IPS-11a (cell line): ENCODE measurements at regions not wholly inside any gene's neighbourhood (a gene's known extent, or its start where the extent isn't known, plus 50 kb on each side); places are given as distances from the start of the nearest gene placed in this dataset.
"Not testable (repeated sequence)": the region's sequence is repeated elsewhere in the genome, so short reads cannot be mapped to it uniquely, and the experiment has no call there.

Source experiments
- H3K4me3 ChIP-seq: one replicate; pipeline ENCODE4 v1.5.1; 2013; ENCODE audit warnings: low read depth, low read length, control low read depth

DNA sequence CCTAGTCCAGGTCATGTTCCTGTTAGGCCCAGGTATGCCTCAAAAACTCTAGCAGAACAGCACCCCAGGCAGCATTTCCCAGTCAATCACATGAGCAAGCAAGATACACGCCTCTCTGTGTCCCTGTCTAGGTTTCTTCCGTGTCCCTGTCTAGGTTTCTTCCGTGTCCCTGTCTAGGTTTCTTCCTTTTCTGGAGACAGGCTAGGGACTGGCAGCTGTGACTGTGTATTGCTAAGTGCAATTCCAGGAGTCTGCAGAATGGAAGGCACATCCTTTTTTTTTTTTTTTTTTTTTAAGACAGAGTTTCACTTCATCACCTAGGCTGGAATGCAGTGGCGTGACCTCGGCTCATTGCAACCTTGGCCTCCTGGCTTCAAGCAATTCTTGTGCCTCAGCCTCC lies 77.6 kb downstream of the SETD4 start:
- H3K4me3 ChIP-seq, result no peak overlapping the region

- H3K4me3 ChIP-seq, result no peak overlapping the region
Measured at GRCh38 chr21:35981514-35982070, 78.7 kb downstream of the SETD4 start.

GRCh38 chr21:35980821-35981220 lies 79.5 kb downstream of the SETD4 start:
- no peak overlapping the region for H3K4me3 ChIP-seq

GRCh38 chr21:35977860-35978259 lies 82.5 kb downstream of the SETD4 start:
- not testable (repeated sequence) for H3K4me3 ChIP-seq

- no peak overlapping the region for H3K4me3 ChIP-seq
Measured at GRCh38 chr21:35976929-35977328, 83.4 kb downstream of the SETD4 start.

DNA sequence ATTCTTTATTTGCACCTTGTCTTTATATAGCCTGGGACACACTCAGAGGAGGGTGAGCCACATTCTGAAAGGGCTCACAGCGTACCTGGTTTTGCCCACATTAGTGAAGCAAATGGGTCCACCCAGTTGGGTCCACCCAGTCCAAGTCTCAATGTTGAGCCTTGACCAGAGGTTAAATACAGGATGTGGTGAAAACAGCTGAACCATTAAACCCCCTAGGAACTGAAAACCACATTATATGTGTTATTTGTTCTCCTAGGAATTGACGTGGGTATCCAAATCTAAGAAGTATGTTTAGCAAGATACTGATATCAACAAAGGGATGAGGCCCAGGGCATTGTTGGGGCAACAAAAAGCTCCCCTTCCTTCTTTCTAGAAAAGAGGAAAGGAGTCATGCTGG lies 83.8 kb downstream of the SETD4 start:
- H3K4me3 ChIP-seq, result no peak overlapping the region

DNA sequence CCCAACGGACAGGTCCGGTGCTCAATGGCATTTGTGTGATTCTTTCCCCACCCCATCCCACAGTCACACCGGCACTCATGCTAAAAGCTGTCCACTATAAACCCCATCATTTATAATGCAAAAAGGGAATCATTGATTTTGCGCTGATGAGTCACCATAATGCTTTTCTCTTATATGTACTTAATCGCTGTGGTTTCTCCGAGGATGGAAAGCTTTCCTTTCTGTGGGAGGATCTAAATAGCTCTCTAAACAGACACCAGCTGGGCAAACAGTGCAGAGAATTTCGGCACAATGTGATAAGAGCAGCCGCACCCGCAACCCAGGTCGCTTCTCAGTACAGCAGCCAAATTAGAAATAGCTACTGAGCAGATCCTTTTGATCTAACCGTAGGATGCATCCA lies 85.6 kb downstream of the SETD4 start:
- no peak overlapping the region for H3K4me3 ChIP-seq

DNA sequence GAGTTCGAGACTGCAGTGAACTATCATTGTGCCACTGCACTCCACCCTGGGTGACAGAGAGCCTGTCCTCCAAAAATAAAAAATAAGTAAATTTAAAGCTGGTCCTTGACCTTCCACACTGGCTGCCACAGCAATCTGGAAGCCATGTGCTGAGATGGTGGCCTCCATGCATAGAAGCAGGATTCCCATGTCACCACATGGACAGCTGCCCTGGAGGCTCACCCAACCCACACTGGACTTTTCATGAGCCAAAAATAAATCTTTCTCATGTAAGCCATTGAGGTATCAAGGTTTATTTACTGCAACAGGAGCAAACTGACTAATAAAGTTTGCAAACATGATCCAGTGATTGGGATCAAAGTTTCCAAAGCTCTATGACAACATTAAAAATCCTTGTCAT lies 88.5 kb downstream of the SETD4 start:
- no peak overlapping the region for H3K4me3 ChIP-seq

DNA sequence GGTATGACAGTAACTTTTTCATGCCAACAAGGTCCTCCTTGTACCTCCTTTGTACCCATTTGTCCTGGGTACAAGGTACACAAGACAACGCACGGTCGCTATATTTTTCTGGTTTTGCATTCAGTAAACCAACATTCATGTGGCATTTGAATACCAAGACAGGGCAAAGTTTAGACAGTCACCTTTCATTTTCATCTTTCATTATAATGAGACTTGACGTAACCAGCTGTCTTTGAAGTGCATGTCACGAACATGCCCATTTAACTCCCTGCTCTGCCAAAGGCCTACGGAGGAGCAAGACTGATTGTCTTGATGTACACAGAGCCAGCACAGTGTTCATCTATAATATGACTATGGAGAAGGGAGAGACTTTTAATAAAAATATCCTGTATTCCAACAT lies 91.0 kb downstream of the SETD4 start:
- H3K4me3 ChIP-seq, result no peak overlapping the region

DNA sequence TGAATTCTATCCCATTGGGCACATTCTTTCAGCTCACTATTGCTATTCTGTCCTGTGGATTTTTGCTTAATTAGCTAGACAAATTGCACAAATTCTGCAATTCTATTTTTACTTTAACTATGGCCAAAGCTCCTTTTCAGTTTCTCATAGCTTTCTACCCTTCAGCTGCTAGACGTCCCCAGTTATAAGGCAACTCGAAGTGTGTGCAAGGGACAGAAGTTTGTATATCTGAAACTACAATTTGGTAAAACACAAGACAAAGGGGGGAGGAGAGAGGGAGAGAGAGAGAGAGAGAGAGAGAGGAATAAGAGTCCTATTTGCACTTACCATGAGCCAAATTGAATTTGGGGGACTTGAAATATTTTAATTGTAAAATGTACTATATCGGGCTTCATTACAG lies 91.8 kb downstream of the SETD4 start:
- H3K4me3 ChIP-seq, result no peak overlapping the region

- H3K4me3 ChIP-seq, result no peak overlapping the region
Measured at GRCh38 chr21:35965699-35966098, 94.6 kb downstream of the SETD4 start.

DNA sequence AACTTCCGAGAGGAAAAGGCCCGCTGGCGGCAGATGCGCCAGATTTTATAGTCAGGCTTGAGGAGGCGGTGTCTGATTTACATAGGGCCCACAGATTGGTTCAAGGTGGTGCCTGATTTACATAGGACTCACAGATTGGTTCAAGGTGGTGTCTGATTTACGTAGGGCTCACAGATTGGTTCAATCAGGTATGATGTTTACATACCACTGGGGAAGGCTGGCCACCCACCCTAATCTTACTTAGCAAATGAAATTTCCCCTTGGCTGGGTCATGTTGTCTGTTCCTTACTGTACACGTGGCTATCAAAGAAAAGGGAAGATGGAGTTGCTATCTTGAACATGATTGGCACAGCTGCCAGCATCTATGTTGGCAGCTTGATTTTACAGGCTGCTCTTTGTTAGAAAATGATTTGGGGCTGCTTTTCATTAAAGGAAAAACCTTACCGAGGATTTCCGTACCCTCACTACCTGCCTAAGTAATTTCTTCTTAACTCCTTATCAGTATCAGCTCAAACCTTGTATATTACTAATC lies 96.3 kb downstream of the SETD4 start:
- no peak overlapping the region for H3K4me3 ChIP-seq

DNA sequence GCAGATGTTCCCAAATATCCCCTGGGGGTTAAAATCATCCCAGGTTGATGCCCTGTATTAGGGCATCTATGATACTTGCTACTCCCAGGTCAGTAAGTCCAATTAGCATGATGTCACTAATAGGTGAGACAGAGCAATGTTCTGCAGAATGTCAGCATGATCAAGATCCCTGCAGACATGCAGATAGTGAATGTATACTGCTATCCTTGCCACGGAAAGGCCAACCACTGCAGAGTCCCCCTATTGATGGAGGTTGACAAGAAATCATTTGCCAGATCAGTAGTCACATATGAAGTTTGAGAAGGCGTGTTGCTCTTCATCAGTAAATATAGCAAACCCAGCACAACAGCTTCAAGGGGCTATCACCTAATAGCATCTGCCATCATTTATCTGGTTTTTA lies 97.4 kb downstream of the SETD4 start:
- no peak overlapping the region for H3K4me3 ChIP-seq

- no peak overlapping the region for H3K4me3 ChIP-seq
Measured at GRCh38 chr21:35954066-35954465, 106.3 kb downstream of the SETD4 start.

DNA sequence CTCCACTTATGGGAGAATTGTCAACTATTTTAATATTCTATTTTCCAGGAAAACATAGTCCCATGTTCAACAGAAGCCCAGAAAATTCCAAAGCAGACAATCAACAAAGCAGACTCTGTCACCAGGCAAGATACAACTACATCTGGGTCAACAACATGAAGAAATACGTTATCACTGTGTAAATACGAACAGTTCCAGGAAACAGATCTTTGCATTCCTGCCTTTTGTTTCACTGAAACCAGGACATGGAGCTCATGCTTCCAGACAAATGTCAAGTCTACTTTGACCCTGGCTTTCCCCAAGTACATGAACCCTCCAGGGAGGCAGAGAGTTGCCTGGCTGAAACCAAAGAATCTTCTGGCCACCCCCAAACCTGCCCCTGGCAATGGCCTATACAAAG lies 106.7 kb downstream of the SETD4 start:
- H3K4me3 ChIP-seq, result no peak overlapping the region

DNA sequence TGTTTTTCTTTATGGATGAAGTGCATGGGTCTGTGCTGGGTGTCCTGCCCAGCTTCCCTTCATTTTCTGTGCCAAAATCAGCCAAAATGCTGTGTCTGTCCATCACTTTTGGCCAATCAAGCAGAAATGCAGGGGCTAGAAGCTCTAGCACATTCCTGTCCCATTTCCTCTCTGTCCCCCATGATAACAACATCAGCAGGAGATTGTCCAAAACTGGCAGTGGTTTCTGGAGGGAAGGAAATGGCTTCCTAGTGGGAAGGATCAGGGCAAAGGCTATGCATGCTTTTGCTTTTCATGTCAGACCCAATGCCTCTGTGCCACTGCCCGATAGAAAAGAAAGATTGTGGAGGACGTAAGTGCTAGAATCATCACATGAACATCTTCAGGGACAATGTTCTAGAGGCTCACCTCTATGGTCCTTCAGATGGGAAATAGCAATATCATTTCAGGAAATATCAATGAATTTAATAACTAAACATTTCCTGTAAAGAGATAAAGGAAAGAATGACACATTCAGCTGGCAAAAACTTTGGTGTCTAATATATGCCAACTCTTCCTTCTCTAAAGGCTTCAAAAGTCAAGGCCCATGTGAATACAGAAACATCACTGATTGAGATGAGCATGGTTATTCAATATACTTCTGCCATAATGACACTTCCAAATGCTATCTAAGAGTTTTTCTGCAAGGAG lies 107.5 kb downstream of the SETD4 start:
- no peak overlapping the region for H3K4me3 ChIP-seq

- H3K4me3 ChIP-seq, result no peak overlapping the region
Measured at GRCh38 chr21:35948982-35949381, 111.3 kb downstream of the SETD4 start.

GRCh38 chr21:35945089-35945671 lies 115.1 kb downstream of the SETD4 start:
- H3K4me3 ChIP-seq, result no peak overlapping the region

- H3K4me3 ChIP-seq, result no peak overlapping the region
Measured at GRCh38 chr21:35943752-35944151, 116.6 kb downstream of the SETD4 start.

DNA sequence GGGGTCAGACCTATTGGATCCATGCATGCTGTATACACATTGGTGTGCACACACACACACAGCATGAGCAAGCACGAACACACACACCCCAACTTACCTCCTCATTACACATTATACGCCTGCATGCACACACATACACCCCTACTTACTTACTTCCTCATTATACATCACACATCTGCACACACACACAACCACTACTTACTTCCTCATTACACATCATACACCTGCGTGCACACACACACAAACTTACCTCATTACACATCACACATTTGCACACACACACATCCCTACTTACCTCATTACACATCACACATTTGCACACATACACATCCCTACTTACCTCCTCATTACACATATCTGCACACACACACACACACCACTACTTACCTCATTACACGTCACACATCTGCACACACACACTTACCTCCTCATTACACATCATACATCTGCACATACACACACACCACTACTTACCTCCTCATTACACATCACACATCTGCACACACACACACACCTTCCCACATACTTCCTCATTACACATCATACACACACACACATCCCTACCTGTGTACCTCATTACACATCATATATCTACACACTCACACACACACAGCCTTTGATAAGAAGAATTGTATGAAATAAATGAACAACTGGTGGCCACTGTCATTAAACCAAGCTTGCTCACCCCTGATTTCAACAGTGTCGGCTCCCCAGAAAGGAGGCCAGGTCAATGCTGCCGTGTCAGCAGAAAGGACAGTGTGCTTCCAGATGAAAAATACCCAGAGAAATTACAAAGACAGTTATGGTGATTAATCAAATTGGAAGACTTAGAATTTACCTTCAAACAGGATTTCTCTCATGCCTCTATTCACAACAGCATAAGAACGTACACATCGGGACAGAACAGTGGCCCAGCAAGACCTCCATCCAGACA lies 117.8 kb downstream of the SETD4 start:
- no peak overlapping the region for H3K4me3 ChIP-seq
